ENCODE measurements at regions not wholly inside any gene's neighbourhood (a gene's known extent, or its start where the extent isn't known, plus 50 kb on each side); places are given as distances from the start of the nearest gene placed in this dataset.

DNA sequence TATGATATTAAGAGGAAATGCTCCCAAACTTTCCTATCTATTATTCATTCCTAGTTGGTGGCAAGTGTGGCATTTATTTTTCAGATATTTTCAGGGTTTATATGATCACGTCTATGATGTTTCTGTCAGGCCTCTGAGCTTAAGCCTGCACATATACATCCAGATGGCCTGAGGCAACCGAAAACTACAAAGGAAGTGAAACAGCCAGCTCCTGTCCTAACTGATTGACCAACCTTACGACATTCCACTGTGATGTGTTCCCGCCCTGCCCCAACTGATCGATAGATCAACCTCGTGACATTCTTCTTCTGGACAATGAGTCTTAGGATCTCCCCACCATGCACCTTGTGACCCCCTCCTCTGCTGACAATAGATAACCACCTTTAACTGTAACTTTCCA lies 67.6 kb upstream of the CTSO start:
- no peak for TF ChIP-seq POLR2A (IDR thresholded peaks at IDR 0.05; ENCODE audit: low read depth, low read length)
- TF ChIP-seq, protein P1, sequence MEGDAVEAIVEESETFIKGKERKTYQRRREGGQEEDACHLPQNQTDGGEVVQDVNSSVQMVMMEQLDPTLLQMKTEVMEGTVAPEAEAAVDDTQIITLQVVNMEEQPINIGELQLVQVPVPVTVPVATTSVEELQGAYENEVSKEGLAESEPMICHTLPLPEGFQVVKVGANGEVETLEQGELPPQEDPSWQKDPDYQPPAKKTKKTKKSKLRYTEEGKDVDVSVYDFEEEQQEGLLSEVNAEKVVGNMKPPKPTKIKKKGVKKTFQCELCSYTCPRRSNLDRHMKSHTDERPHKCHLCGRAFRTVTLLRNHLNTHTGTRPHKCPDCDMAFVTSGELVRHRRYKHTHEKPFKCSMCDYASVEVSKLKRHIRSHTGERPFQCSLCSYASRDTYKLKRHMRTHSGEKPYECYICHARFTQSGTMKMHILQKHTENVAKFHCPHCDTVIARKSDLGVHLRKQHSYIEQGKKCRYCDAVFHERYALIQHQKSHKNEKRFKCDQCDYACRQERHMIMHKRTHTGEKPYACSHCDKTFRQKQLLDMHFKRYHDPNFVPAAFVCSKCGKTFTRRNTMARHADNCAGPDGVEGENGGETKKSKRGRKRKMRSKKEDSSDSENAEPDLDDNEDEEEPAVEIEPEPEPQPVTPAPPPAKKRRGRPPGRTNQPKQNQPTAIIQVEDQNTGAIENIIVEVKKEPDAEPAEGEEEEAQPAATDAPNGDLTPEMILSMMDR (conservative IDR thresholded peaks at IDR 0.05; ENCODE audit: low read depth, low read length) = no peak
- TF ChIP-seq SMC3 (IDR thresholded peaks at IDR 0.05; ENCODE audit: low read depth, low read length) = no peak
- TF ChIP-seq RCOR1 (IDR thresholded peaks at IDR 0.05; ENCODE audit: insufficient replicate concordance, low read length) = no peak
- TF ChIP-seq BHLHE40 (IDR thresholded peaks at IDR 0.05; ENCODE audit: low read depth, low read length) = no peak
- no peak for TF ChIP-seq RFX5 (IDR thresholded peaks at IDR 0.05; ENCODE audit: low read depth, low read length)
